GM10248 (cell line): ENCODE measurements at regions not wholly inside any gene's neighbourhood (a gene's known extent, or its start where the extent isn't known, plus 50 kb on each side); places are given as distances from the start of the nearest gene placed in this dataset.

Experiments used
- CTCF ChIA-PET: fragments of 300-600 bp; sonication (Branson Sonifier 250); formaldehyde crosslinking; extraction: SDS; loops from one replicate; lab custom pipeline; 2021; ENCODE audit warnings: antibody characterized with exemption; lab: Yijun Ruan, JAX
- POLR2A ChIA-PET: fragments of 350-650 bp; sonication (Branson Sonifier 250); formaldehyde crosslinking; extraction: SDS; loops from one replicate; lab custom pipeline; 2020; ENCODE audit warnings: antibody characterized with exemption; lab: Yijun Ruan, JAX
- DNase-seq: peaks from one replicate; pipeline ENCODE4 v3.0.0; 2012; ENCODE audit errors: extremely low spot score
- CTCF ChIP-seq: IDR thresholded peaks from 2 replicates; pipeline ENCODE4 v1.5.1; 2012; ENCODE audit warnings: mild to moderate bottlenecking, low read depth; ENCODE audit errors: extremely low read depth, missing control alignments, control extremely low read depth

GRCh38 chr1:201655910-201656309, 117.0 kb downstream of the NAV1 start:
- TF ChIP-seq CTCF: no peak
- POLR2A ChIA-PET: no interaction called here
- DNase-seq: no peak
- CTCF ChIA-PET: no interaction called here

- POLR2A ChIA-PET: no interaction called here
- CTCF ChIA-PET: no interaction called here
- TF ChIP-seq CTCF: no peak
- DNase-seq: no peak
These were observed 117.5 kb downstream of the NAV1 start for GRCh38 chr1:201656311-201657032.

- CTCF ChIA-PET: interaction anchor here (1.0 kb wide), 1 partner anchor 22 kb away, joined by 3 read pairs; no protein-coding TSS in a partner anchor
- no peak for TF ChIP-seq CTCF
- POLR2A ChIA-PET: no interaction called here
- DNase-seq: no peak
These were observed 120.6 kb downstream of the NAV1 start for GRCh38 chr1:201659572-201659971.

GRCh38 chr1:201660931-201661822, 122.2 kb downstream of the NAV1 start:
- ChIA-PET POLR2A (no interaction called here), CTCF (interaction anchor here (0.9 kb wide), 2 partner anchors 9 kb away, joined by 3 read pairs; no protein-coding TSS in a partner anchor)
- TF ChIP-seq CTCF: no peak
- DNase-seq: no peak

GRCh38 chr1:201661823-201662359, 123.0 kb downstream of the NAV1 start:
- DNase-seq: no peak
- ChIA-PET POLR2A (no interaction called here), CTCF (interaction anchor here (0.9 kb wide), 1 partner anchor 8 kb away, joined by 3 read pairs; no protein-coding TSS in a partner anchor)
- no peak for TF ChIP-seq CTCF

GRCh38 chr1:201662646-201663045, 123.7 kb downstream of the NAV1 start:
- POLR2A ChIA-PET: no interaction called here
- DNase-seq: no peak
- CTCF ChIA-PET: no interaction called here
- no peak for TF ChIP-seq CTCF
